H1 (cell line): ENCODE measurements at regions not wholly inside any gene's neighbourhood (a gene's known extent, or its start where the extent isn't known, plus 50 kb on each side); places are given as distances from the start of the nearest gene placed in this dataset.

ENCODE experiments used
- CTCF ChIA-PET: fragments of 300-600 bp; sonication (Branson Sonifier 250); formaldehyde crosslinking; loops from one replicate; lab custom pipeline; 2021; ENCODE audit not compliant: partially characterized antibody; lab: Charles Lee
- POLR2A ChIA-PET: fragments of 300-600 bp; sonication (Branson Sonifier 250); formaldehyde crosslinking; loops from one replicate; lab custom pipeline; 2021; ENCODE audit warnings: inconsistent platforms; ENCODE audit not compliant: partially characterized antibody; lab: Charles Lee
- DNase-seq, 2 experiments: peaks; one replicate each; pipeline versions ENCODE4 v3.0.0 to v3.0.0-alpha.2; 2010 to 2022; ENCODE audit warnings: low spot score in 2 of 2, low read depth in 1 of 2, mixed read lengths in 1 of 2
- FAIRE-seq: peaks from 2 replicates; lab custom pipeline; 2011; peaks lifted over from hg19 to GRCh38; lab: Jason Lieb, UNC
- H2AFZ ChIP-seq: 2 replicates; pipeline ENCODE4 v1.8.1; 2012; ENCODE audit warnings: low read length, inconsistent platforms
- H2AK5ac ChIP-seq: 2 replicates; pipeline ENCODE4 v1.6.1; 2013; ENCODE audit warnings: low read depth, low read length
- H2BK120ac ChIP-seq: replicated peaks from 2 replicates; pipeline ENCODE3; 2013; ENCODE audit warnings: low read depth, low read length, inconsistent platforms
- H2BK12ac ChIP-seq: 2 replicates; pipeline ENCODE4 v1.6.1; 2013; ENCODE audit warnings: low read depth, low read length
- H2BK15ac ChIP-seq: 2 replicates; pipeline ENCODE4 v1.6.1; 2013; ENCODE audit warnings: low read length
- H2BK20ac ChIP-seq: 2 replicates; pipeline ENCODE4 v1.6.1; 2013; ENCODE audit warnings: low read length
- H2BK5ac ChIP-seq: 2 replicates; pipeline ENCODE4 v1.6.1; 2013; ENCODE audit warnings: low read depth, low read length
- H3K14ac ChIP-seq: 2 replicates; pipeline ENCODE4 v1.6.1; 2013; ENCODE audit warnings: inconsistent platforms; ENCODE audit not compliant: insufficient read length
- H3K18ac ChIP-seq: 2 replicates; pipeline ENCODE4 v1.6.1; 2013; ENCODE audit warnings: low read length; ENCODE audit errors: extremely low read depth
- H3K23ac ChIP-seq: 2 replicates; pipeline ENCODE4 v1.6.1; 2013; ENCODE audit warnings: inconsistent platforms; ENCODE audit not compliant: insufficient read length
- H3K23me2 ChIP-seq: 2 replicates; pipeline ENCODE4 v1.6.1; 2013; ENCODE audit warnings: low read depth, low read length
- H3K27ac ChIP-seq: 2 replicates; pipeline ENCODE4 v1.6.1; 2011; ENCODE audit warnings: low read depth, low read length, inconsistent platforms
- H3K27me3 ChIP-seq, 4 experiments: replicated peaks in 1 of 4; 1 replicate in 1 of 4; 2 replicates in 3 of 4; pipeline versions ENCODE4 v1.6.1 to v1.8.1; 2011 to 2013; ENCODE audit warnings: low read length in 3 of 4, mild to moderate bottlenecking in 3 of 4, inconsistent platforms in 2 of 4, mixed read lengths in 2 of 4, moderate library complexity in 1 of 4; ENCODE audit not compliant: control insufficient read depth in 3 of 4, insufficient read depth in 3 of 4; ENCODE audit errors: extremely low read depth in 1 of 4
- H3K36me3 ChIP-seq, 4 experiments: 2 replicates each; pipeline versions ENCODE4 v1.6.1 to v1.8.1; 2011 to 2013; ENCODE audit warnings: mild to moderate bottlenecking in 4 of 4, low read length in 3 of 4, moderate library complexity in 2 of 4, control low read depth in 1 of 4, inconsistent platforms in 1 of 4; ENCODE audit not compliant: insufficient read depth in 4 of 4, control insufficient read depth in 2 of 4
- H3K4ac ChIP-seq: replicated peaks from 2 replicates; pipeline ENCODE3; 2013; ENCODE audit warnings: low read length, low read depth, mixed read lengths, inconsistent platforms; ENCODE audit not compliant: insufficient read length
- H3K4me1 ChIP-seq, 4 experiments: replicated peaks in 1 of 4; 1 replicate in 1 of 4; 2 replicates in 3 of 4; pipeline versions ENCODE4 v1.6.1 to v1.8.1; 2011 to 2013; ENCODE audit warnings: low read length in 3 of 4, inconsistent platforms in 2 of 4, mixed read lengths in 1 of 4; ENCODE audit not compliant: insufficient read depth in 4 of 4, control insufficient read depth in 3 of 4
- H3K4me2 ChIP-seq, 2 experiments: 2 replicates each; pipeline versions ENCODE4 v1.6.1 to v1.8.1; 2011 to 2013; ENCODE audit warnings: low read depth in 2 of 2, low read length in 2 of 2, control low read depth in 1 of 2, inconsistent platforms in 1 of 2, mild to moderate bottlenecking in 1 of 2; ENCODE audit not compliant: insufficient read depth in 1 of 2
- H3K4me3 ChIP-seq, 4 experiments: fragments of 200-600, 300-600 bp in 1 of 4; sonication (generic), shearing (Covaris generic), sonication (Bioruptor Twin) in 1 of 4; 2 replicates each; pipeline versions ENCODE4 v1.5.1 to v1.8.1; 2011 to 2016; ENCODE audit warnings: low read length in 4 of 4, low read depth in 3 of 4, control low read depth in 2 of 4, inconsistent platforms in 2 of 4, mild to moderate bottlenecking in 2 of 4, mixed read lengths in 1 of 4, moderate library complexity in 1 of 4; ENCODE audit not compliant: insufficient read depth in 2 of 4; ENCODE audit errors: extremely low read depth in 1 of 4
- H3K56ac ChIP-seq: replicated peaks from 2 replicates; pipeline ENCODE3; 2013; ENCODE audit warnings: low read depth, mild to moderate bottlenecking, mixed read lengths, low read length, inconsistent platforms; ENCODE audit not compliant: insufficient read length
- H3K79me1 ChIP-seq: 2 replicates; pipeline ENCODE4 v1.6.1; 2013; ENCODE audit warnings: low read depth, low read length, control low read depth
- H3K79me2 ChIP-seq, 2 experiments: 2 replicates each; pipeline versions ENCODE4 v1.6.1 to v1.8.1; 2012 to 2013; ENCODE audit warnings: low read length in 2 of 2, mild to moderate bottlenecking in 2 of 2, inconsistent platforms in 1 of 2; ENCODE audit not compliant: insufficient read depth in 2 of 2, control insufficient read depth in 1 of 2
- H3K9ac ChIP-seq, 4 experiments: replicated peaks in 1 of 4; 1 replicate in 1 of 4; 2 replicates in 3 of 4; pipeline versions ENCODE4 v1.6.1 to v1.8.1; 2011 to 2013; ENCODE audit warnings: low read depth in 3 of 4, low read length in 3 of 4, control low read depth in 2 of 4, mild to moderate bottlenecking in 2 of 4, moderate library complexity in 2 of 4, inconsistent platforms in 1 of 4; ENCODE audit errors: extremely low read depth in 1 of 4
- H3K9me3 ChIP-seq, 2 experiments: 2 replicates each; pipeline versions ENCODE4 v1.6.1 to v1.8.1; 2012 to 2013; ENCODE audit warnings: mild to moderate bottlenecking in 2 of 2, moderate library complexity in 2 of 2, control low read depth in 1 of 2, inconsistent platforms in 1 of 2, low read depth in 1 of 2, low read length in 1 of 2, mixed read lengths in 1 of 2; ENCODE audit not compliant: insufficient read depth in 2 of 2
- H4K20me1 ChIP-seq, 2 experiments: replicated peaks in 1 of 2; 2 replicates each; pipeline versions ENCODE3 to v1.8.1; 2011 to 2013; ENCODE audit warnings: inconsistent platforms in 2 of 2, low read length in 2 of 2, mild to moderate bottlenecking in 1 of 2; ENCODE audit not compliant: insufficient read depth in 2 of 2, control insufficient read depth in 1 of 2
- H4K5ac ChIP-seq: 2 replicates; pipeline ENCODE4 v1.6.1; 2013; ENCODE audit warnings: low read length, low read depth, mixed read lengths, inconsistent platforms; ENCODE audit not compliant: insufficient read length
- H4K8ac ChIP-seq: 2 replicates; pipeline ENCODE4 v1.8.0; 2013; ENCODE audit warnings: mild to moderate bottlenecking, moderate library complexity, low read length, inconsistent platforms; ENCODE audit not compliant: insufficient read depth; ENCODE audit errors: extremely low read depth
- H4K91ac ChIP-seq: replicated peaks from 2 replicates; pipeline ENCODE3; 2013; ENCODE audit warnings: low read length, mixed read lengths, inconsistent platforms; ENCODE audit not compliant: insufficient read length
- ASH2L ChIP-seq: fragments of 200-600, 300-600 bp; sonication (generic); IDR thresholded peaks from one replicate; pipeline ENCODE4 v1.7.1; 2017; ENCODE audit warnings: low read length
- CREB1 ChIP-seq: IDR thresholded peaks from 2 replicates; pipeline ENCODE4 v1.6.1; 2012; ENCODE audit warnings: inconsistent platforms
- E2F6 ChIP-seq: IDR thresholded peaks from 2 replicates; pipeline ENCODE4 v1.6.1; 2012; ENCODE audit warnings: inconsistent platforms
- EZH2 ChIP-seq: fragments of 200-600 bp; sonication (generic); IDR thresholded peaks from 2 replicates; pipeline ENCODE4 v1.7.1; 2012; ENCODE audit warnings: low read depth, mild to moderate bottlenecking, moderate library complexity, low read length, inconsistent platforms; ENCODE audit not compliant: severe bottlenecking
- FOSL1 ChIP-seq: IDR thresholded peaks from 2 replicates; pipeline ENCODE4 v1.6.1; 2011; ENCODE audit warnings: mild to moderate bottlenecking, low read depth, low read length, moderate library complexity; ENCODE audit not compliant: insufficient read depth
- HDAC6 ChIP-seq: IDR thresholded peaks from one replicate; pipeline ENCODE4 v1.7.1; 2012; ENCODE audit warnings: low read depth, mild to moderate bottlenecking, inconsistent platforms, low read length, moderate library complexity
- JUN ChIP-seq: IDR thresholded peaks from 2 replicates; pipeline ENCODE4 v1.6.1; 2011; ENCODE audit warnings: low read depth, mild to moderate bottlenecking, improper control_type of control experiment, low read length
- JUND ChIP-seq: IDR thresholded peaks from 2 replicates; pipeline ENCODE4 v1.6.1; 2011; ENCODE audit warnings: mild to moderate bottlenecking, improper control_type of control experiment, low read length
- KDM1A ChIP-seq: fragments of 200-600, 300-600 bp; sonication (generic); IDR thresholded peaks from 2 replicates; pipeline ENCODE4 v1.7.1; 2016; ENCODE audit warnings: mild to moderate bottlenecking, low read length, borderline replicate concordance
- MAFK ChIP-seq: IDR thresholded peaks from 2 replicates; pipeline ENCODE4 v1.6.1; 2012; ENCODE audit warnings: low read depth, mild to moderate bottlenecking, improper control_type of control experiment, low read length
- RXRA ChIP-seq: IDR thresholded peaks from 2 replicates; pipeline ENCODE4 v1.6.1; 2011; ENCODE audit warnings: low read depth, mild to moderate bottlenecking, low read length, moderate library complexity; ENCODE audit not compliant: insufficient read depth
- SP4 ChIP-seq: IDR thresholded peaks from 2 replicates; pipeline ENCODE4 v1.6.1; 2012; ENCODE audit warnings: low read length, inconsistent platforms
- TCF12 ChIP-seq: IDR thresholded peaks from 2 replicates; pipeline ENCODE4 v1.6.1; 2011; ENCODE audit warnings: low read depth, mild to moderate bottlenecking, low read length
- YY1 ChIP-seq: IDR thresholded peaks from 2 replicates; pipeline ENCODE4 v1.6.1; 2011; ENCODE audit warnings: low read depth, mild to moderate bottlenecking, low read length
- ZNF274 ChIP-seq: IDR thresholded peaks from 2 replicates; pipeline ENCODE4 v1.7.0; 2012; ENCODE audit warnings: low read length, borderline replicate concordance; ENCODE audit errors: extremely low read depth
- WGBS, 2 experiments: shearing (Covaris generic) in 1 of 2; methylation state at CpG; one replicate each; pipeline versions ENCODE4 v1.1.6 to v1.1.7; 2013 to 2015; ENCODE audit warnings: low lambda C conversion rate in 2 of 2, mixed read lengths in 2 of 2, inconsistent platforms in 1 of 2, low coverage in 1 of 2, missing lambda C conversion rate in 1 of 2; ENCODE audit not compliant: insufficient replicate concordance in 2 of 2, insufficient coverage in 1 of 2, insufficient read length in 1 of 2; ENCODE audit errors: extremely low coverage in 1 of 2, missing lambda C conversion rate in 1 of 2; 5-methylcytosine and 5-hydroxymethylcytosine counted together

DNA sequence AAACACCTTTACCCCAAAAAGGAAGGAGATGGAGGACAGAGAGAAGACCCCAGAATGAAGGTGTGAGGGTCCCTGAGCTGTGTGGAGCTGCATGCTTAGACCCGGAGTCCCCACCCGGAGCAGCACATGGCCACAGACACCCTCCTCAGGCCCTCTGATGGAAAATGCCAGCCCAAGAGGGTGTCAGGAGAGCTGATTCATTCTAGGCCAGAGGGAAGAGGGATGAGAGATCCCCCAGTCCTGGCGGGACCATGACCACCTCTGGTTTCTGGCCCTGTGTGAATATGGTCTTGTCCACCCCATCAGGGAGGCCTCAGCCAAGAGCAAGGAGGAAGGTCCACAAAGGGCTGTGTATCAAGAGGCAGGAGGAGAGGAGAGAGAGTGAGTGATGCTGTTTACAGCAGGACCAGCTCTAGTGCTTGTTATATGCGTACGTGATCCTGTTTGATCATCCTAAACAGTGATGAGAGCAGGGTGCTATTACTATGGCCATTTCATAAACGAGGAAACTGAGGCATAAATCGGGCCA, 186.6 kb upstream of the HAAO start:
- CTCF ChIA-PET: interaction anchor here (0.7 to 3.6 kb wide), 5 partner anchors 29 to 250 kb away, joined by 3 to 12 read pairs (median 4); no protein-coding TSS in a partner anchor
- H2BK20ac ChIP-seq: no peak overlapping the region
- H3K4me3 ChIP-seq: no peak overlapping the region
- H3K18ac ChIP-seq: no peak overlapping the region
- H2BK15ac ChIP-seq: no peak overlapping the region
- H3K14ac ChIP-seq: no peak overlapping the region
- H4K20me1 ChIP-seq: no peaks in the 10 kb centered on the region
- H3K27me3 ChIP-seq: no peaks in the 10 kb centered on the region; a peak in 1 of 7 replicates
- no peaks in the 10 kb centered on the region for H3K9me3 ChIP-seq
- no peak overlapping the region for H2BK5ac ChIP-seq
- H3K79me1 ChIP-seq: no peaks in the 10 kb centered on the region
- H2BK12ac ChIP-seq: no peak overlapping the region
- DNase-seq (no peak), FAIRE-seq (no peak)
- H3K27ac ChIP-seq: no peak overlapping the region
- H2AFZ ChIP-seq: no peak overlapping the region
- no peak overlapping the region for H4K5ac ChIP-seq
- H3K4me1 ChIP-seq: peaks cover 0 to 7% (median 4%) of the 10 kb centered on the region in 4 experiments; a peak in 4 of 7 replicates
- H3K4ac ChIP-seq: no peak overlapping the region
- no peak overlapping the region for H3K56ac ChIP-seq
- H3K4me2 ChIP-seq: no peak overlapping the region
- H3K36me3 ChIP-seq: no peaks in the 10 kb centered on the region
- H4K91ac ChIP-seq: no peak overlapping the region
- no peak overlapping the region for H3K9ac ChIP-seq
- no peak overlapping the region for H4K8ac ChIP-seq
- H2BK120ac ChIP-seq: no peak overlapping the region
- H2AK5ac ChIP-seq: no peak overlapping the region
- no peaks in the 10 kb centered on the region for H3K23me2 ChIP-seq
- WGBS, 2 experiments: 83% methylated on average over 7 of the region's 7 CpGs; no CpG with 5 or more reads in 1 of the 2 experiments
- no peak overlapping the region for H3K23ac ChIP-seq
- no peaks in the 10 kb centered on the region for H3K79me2 ChIP-seq
- POLR2A ChIA-PET: interaction anchor here (1.0 kb wide), 1 partner anchor 14 kb away, joined by 3 read pairs; no protein-coding TSS in a partner anchor
- no peak for TF ChIP-seq JUND
- no peak for TF ChIP-seq ZNF274
- no peak for TF ChIP-seq KDM1A
- TF ChIP-seq FOSL1: no peak
- TF ChIP-seq CREB1: no peak
- no peak for TF ChIP-seq TCF12
- TF ChIP-seq ASH2L: no peak
- no peak for TF ChIP-seq MAFK
- no peak for TF ChIP-seq JUN
- TF ChIP-seq YY1: no peak
- TF ChIP-seq RXRA: no peak
- no peak for TF ChIP-seq EZH2
- no peak for TF ChIP-seq SP4
- TF ChIP-seq HDAC6: no peak
- no peak for TF ChIP-seq E2F6
